PFSK-1 (cell line): ENCODE measurements at regions not wholly inside any gene's neighbourhood (a gene's known extent, or its start where the extent isn't known, plus 50 kb on each side); places are given as distances from the start of the nearest gene placed in this dataset.

Experiments used
- POLR2AphosphoS5 ChIP-seq: IDR thresholded peaks from 2 replicates; pipeline ENCODE4 v1.6.1; 2012; ENCODE audit warnings: low read depth, mild to moderate bottlenecking, control low read depth, low read length, moderate library complexity
- SIN3A ChIP-seq: IDR thresholded peaks from 2 replicates; pipeline ENCODE4 v1.6.1; 2012; ENCODE audit warnings: mild to moderate bottlenecking, low read length, moderate library complexity, borderline replicate concordance; ENCODE audit not compliant: insufficient read depth
- TAF1 ChIP-seq: IDR thresholded peaks from 2 replicates; pipeline ENCODE4 v1.6.1; 2012; ENCODE audit warnings: low read length, control low read depth, borderline replicate concordance; ENCODE audit not compliant: insufficient read depth

- TF ChIP-seq SIN3A (no peak), POLR2AphosphoS5 (no peak), TAF1 (no peak)
Observed at GRCh38 chr4:53913771-53914170, 150.6 kb downstream of the CHIC2 start.
